DLD1 (cell line): ENCODE measurements at regions not wholly inside any gene's neighbourhood (a gene's known extent, or its start where the extent isn't known, plus 50 kb on each side); places are given as distances from the start of the nearest gene placed in this dataset.

Experiments
- in situ Hi-C: cut with HindIII; loops from 2 replicates; pipeline ENCODE4 v1.10.0; 2017; ENCODE audit warnings: low sequenced_read_pairs

DNA sequence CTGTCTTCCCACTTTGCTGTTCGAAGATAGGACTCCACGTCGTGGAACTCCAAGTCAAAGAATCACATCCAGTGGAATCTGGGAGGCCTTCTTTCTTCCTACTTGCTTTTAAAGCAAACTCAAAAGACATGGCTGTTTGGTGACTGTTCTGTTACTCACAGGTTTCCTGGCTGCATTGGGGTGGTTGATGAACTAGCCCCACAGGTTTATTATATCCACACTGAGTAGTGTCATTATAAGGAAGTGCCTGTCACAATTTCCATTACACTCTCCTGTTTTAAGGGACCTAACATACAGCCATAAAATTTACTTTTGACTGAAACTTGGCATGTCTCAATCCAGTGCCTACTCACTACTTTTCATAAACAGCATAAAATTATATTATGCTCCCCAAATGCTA, 287.3 kb upstream of the SP4 start:
- in situ Hi-C loops = no loop called here

DNA sequence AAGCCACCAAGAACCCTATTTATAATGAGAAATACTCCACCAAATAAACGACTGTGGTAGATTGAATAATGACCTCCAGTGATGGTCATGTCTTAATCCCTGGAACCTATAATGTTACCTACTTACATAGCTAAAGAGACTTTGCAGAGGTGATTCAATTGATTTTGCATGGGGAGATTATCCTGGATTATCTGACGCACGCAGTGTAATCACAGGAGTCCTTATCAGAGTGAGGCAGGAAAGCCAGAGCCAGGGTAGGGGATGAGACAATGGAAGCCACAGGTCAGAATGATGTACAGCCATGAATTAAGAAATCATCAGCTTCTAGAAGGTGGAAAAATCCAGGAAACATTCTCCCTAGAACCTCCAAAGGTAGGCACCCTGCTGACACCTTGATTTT, 286.4 kb upstream of the SP4 start:
- in situ Hi-C loops = no loop called here

DNA sequence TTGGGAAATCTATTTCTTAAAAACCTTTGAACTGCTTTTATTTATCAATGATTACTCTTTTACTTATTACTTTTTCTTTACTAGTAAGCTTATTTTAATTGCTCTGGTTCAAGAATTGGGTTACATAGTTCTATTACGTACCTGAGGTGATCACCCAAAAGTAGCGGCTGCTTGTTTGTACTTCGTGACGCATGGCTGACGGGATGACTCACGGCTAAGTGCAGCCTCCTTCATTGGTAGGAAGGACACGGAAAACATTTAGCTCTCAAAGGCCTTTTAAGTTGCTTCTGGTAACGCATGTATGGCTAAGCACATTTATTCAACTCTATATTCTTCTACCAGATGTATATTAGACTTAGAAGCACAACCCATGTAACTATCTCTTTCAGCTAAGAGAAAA, 285.8 kb upstream of the SP4 start:
- in situ Hi-C loops = no loop called here

DNA sequence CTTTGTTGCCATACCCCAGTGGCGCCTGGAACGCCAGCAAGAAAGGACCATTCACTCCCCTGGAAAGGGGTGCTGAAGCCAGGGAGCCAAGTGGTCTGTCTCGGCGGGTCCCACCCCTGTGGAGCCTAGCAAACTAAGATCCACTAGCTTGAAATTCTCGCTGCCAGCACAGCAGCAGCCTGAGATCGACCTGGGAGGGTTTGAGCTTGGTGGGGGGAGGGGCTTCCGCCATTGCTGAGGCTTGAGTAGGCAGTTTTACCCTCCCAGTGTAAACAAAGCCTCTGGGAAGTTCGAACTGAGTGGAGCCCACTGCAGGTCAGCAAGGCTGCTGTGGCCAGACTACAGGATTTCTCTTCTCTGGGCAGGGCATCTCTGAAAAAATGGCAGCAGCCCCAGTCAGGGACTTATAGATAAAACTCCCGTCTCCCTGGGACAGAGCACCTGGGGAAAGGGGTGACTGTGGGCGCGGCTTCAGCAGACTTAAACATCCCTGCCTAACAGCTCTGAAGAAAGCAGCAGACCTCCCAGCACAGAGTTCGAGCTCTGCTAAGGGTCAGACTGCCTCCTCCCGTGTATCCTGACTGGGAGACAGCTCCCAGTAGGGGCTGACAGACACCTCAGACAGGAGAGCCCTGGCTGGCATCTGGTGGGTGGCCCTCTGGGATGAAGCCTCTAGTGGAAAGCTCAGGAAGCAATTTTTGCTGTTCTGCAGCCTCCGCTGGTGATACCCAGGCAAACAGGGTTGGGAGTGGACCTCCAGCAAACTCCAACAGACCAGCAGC, 281.1 kb upstream of the SP4 start:
- in situ Hi-C loops = no loop called here

DNA sequence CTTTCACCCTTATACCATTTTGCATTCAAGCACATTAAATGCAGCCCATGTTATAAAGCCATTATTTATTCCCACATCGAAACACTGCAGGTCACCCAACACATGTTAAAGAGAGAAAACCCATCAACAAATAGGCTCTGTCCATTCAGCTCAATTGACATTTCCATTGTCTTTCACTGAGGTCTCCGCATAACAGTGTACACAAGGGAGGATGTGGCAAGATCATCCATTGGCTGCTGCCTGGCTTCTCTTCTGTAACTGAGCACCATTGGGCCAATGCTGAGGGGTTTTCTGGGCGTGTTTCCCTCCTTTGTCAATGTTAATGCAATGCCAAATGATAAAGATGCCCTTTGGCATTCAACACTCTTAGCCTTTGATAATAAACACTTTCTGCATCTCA, 278.1 kb upstream of the SP4 start:
- in situ Hi-C loops = no loop called here

DNA sequence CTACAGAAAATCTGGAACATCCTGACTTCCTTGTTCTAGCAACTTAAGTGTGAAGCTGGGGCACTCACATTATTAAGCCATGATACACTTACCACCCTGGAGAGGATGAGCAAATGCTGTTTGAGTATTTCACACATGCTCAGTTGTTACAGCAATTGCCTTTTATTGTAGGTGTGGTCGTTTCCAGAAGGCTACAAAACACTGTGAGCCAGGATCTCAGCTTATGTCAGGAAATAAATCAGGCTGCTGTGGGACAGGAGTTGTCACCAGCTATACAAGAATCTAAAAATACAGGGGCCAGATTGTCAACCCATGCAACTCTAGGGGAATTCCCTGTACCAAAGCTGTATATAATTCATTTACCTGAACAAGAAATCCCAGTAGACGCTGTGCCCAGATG, 273.3 kb upstream of the SP4 start:
- in situ Hi-C loops = no loop called here

DNA sequence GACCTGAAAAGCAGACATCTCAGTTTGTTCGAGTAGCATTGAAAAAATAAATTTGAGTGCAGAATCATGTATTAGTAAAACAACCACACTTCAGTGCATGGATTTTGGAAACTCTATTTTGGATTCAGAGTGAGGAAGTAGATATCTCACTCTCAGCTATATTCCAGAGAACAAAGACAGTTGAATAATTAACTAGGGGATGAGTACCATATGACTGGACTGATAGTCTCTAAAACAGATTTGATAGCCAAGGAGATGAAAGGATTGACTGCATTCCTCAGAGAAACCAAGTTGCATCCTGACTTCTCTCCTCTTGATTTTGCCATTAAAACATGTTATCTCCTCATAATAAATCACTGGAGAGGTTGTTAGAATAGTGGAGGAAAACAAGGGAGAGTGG, 268.4 kb upstream of the SP4 start:
- in situ Hi-C loops = no loop called here

DNA sequence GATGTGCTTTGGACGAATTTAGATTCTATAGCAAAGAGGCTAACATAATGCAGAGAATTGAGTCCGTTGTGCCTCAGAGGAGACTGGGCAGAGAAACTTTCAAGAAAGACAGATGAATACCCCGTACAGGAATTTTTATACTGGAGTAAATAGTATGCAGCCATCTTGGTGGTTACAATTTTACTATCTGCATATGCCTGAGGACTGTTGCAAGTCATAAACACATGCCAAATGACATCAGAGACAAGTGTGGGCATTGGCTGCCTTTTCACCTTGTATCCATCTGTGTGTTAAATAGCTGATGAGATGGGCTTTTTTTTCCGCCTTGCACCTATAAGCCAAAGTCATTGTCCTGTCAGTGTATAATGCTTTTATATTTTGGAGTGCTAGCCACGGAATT, 267.5 kb upstream of the SP4 start:
- in situ Hi-C loops = no loop called here

DNA sequence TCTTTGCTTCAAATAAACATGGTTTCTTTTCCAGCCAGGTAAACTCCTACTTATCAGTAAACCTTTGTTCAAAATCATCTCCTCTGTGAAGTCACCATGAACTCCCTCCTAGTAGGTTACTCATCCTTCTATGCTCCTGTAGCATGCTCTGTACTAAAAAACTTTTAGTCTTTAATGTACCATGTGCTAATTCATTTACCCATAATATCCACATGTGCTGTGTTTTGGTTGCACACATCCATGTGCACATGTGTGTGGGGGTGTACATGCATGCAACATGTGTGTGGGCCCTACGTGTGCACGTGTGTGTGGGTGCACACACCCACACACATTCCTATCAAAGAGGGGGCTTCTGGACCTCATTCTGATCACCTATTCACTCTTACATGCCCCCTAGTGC, 259.9 kb upstream of the SP4 start:
- in situ Hi-C loops = no loop called here

DNA sequence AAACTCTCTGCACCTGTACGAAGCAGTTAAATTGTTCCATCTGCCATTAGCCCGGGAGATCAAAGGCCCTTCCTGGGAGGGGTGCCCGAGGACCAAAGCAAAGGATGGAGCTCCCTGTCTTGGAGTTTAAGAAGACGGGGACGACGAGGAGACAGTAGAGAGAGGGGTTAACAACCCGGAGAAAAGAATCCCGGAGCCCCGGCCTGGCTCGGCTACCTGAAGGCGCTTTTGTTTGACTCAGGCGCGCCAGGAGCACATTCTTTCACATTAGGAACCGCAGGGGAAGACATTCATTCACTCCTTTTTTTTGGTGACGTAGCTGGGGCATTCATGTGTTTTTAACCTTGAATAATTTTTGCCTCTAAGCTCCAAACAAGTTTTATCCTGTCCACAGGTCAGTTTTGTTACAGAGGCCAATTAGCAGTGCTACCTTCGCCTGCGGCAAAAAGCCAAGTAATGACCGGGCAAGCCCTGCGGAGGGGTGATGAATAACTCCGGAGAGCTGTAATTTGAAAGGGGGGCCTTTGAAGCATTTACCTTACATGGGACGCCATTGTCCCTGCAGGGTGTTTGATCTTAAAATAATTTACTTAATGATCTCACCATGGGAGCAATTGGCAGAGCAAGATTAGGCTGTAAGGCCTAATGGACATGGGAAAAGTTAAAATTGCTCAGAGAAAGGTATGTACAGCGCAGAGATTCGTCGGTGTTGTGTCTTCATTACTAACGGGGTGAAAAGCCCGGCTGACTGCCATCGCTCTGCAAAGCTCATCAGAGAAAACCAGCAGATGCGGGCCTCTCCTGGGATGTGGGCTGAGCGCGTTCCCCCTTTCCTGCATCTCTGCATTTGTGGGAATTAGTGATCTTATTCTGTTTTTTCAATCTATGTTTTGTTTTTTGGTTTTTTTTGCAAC, 258.0 kb upstream of the SP4 start:
- in situ Hi-C loops = no loop called here

DNA sequence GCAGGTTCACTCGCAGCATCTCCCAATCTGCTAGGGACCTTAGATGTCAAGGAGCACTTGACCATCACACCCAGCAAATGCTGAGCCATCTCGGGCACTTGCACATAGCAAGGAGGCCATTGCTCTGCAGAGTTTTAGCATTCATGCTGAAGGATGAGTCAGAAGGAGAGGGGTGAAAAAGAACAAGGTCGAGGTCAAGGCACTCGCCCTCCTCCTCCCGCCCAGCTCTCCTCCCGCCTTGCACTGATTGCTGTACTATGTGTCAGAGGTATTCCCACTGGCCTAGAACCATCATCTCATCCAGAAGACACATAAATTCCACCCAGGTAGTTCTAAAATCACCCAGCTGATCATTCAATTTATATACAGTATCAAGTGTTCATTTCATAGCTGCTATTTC, 255.1 kb upstream of the SP4 start:
- in situ Hi-C loops = no loop called here

DNA sequence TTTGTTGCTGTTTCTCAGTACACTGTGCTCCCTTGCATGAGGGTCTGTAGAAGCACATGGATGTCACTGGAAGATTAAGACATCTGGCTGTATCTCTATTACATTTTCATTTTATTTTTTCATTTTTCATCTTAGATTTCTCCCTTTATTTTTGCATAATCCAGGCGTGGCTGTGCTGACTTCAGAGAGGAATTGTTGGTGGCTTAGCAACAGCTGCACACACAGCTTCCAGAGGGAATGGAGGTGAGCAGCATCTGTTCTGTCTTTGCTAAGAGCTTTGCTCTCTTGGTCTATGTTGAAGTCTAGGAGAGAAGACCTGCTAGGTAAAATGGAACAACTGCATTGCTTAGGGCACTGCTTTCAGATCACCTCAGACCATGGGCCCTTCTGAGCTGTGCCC, 254.4 kb upstream of the SP4 start:
- in situ Hi-C loops = no loop called here

DNA sequence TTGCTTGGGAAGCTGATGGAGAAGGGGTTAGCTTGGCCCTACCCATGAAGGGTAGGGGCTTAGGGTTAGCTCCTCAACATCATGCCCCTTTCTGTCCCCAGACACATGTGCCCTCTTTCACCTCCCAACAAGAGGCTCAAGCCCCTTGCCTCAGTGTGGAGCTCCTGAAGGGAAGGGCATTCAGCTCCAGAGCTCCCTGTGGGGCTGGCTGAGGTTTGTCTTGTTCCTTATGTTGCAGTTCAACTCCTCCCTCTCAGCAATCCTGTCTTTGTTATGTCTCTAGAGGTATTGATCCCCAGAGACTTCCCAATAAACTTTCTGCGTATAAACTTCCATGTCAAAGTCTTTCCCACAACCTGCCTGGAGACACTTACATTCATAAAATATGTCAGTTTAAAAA, 252.2 kb upstream of the SP4 start:
- in situ Hi-C loops = no loop called here

DNA sequence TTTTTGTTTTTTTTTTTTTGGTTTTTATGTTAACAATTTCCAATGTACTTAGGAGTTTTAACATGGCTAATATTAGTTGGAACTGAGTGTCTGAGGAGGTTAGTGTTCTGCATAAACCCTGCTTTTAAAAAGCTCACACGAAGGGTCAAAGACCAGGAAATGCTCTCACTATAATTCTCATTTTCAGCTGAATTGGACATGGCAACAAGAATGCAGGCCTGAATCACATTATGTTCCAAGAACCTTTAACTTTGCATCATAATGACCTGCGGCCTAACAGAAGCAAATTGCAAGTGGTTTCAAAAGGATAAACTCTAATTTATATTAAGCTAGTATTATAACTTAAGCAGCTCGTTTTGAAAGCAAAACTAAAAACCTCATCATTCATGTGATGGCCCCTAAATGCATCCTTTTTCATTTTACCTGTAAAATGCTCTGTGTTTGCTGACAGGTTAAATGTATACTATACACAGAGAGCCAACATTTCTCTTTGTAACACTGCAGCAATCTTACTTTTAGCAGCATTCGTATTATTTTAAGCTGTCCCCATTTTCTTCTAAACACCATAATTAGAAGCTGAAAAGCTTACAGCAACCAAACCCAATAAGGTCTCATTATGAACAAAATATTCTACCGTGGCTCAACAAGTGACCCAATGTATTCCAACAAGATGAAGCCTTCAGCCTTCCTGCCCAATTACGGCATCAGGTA, 242.8 kb upstream of the SP4 start:
- in situ Hi-C loops = no loop called here

DNA sequence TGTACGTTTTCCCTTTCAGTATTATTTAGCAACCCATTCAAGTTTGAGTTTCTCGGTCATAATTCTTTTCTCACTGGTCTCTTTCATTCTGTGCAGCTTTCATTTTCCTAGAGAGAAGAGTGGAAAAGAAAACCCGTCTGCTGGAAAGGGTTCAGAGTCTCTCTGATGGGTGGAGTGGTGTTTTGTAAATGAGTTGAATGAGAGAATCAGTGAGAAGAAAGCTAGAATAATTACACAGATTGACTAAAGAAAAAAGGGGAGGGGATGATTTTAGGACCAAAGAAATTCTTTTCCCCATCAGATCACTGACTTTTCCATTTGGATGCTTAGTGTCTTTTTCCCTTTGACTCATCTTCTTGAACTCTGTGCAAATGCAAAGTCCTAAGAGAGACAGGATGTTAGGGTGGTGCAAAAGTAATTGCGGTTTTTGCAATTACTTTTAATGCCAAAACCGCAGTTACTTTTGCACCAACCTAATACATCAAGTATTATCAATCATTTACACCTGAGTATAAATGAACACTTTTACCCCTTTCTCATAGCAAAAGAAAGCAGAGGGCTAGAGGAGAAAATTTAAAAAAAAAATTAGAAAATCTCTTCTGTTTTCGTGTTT, 242.1 kb upstream of the SP4 start:
- in situ Hi-C loops = no loop called here

DNA sequence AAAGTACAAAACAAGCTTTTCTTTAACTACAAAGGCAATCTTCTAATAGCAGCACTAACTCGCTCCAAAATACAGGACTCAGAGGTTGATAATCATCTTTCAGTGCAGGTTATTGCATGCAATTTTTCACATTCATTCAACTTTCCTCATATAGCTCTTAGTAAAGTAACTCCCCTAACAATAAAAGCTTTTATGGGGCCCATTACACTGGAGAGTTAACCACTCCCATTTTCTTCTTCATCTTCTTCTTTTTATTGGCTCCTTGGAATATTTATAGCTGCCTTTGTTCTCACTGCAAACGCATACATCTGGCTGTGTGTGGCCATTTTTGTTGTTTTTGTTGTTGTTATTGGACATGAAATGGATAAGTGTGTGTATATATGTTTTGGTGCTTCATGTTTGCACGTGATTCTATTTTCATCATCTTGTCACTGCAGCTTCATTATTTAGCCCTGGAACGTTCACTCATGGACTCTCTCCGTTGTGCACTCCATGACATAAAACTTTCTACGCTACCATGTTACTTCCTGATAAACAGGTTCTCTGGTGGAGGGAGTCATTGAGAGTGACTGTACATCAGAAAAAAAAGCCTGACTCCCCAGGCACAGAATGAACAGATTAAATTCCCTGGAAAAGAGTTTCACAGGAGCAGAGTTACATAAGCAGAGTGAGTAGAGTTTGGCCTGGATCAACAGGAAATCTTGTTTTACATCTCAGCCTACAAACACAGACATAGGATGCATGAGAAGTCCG, 236.4 kb upstream of the SP4 start:
- in situ Hi-C loops = no loop called here

DNA sequence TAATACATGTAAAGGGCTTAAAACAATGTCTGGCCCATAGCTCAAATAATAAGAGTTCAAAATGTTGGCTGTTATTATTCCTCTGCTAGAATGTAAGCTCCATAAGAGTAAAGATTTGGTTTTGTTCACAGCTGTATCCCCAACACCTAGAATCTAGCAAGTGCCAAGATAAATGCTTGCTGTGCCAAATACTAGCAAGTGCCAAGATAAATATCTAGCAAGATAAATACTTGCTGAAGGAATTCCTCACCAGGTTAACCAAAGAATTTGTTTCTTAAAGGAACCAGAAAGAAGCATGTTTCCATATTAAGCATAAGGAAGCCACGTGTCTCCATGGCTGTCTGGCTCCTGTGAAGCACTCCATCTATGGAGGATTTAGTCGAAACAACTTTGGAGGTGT, 235.2 kb upstream of the SP4 start:
- in situ Hi-C loops = no loop called here

DNA sequence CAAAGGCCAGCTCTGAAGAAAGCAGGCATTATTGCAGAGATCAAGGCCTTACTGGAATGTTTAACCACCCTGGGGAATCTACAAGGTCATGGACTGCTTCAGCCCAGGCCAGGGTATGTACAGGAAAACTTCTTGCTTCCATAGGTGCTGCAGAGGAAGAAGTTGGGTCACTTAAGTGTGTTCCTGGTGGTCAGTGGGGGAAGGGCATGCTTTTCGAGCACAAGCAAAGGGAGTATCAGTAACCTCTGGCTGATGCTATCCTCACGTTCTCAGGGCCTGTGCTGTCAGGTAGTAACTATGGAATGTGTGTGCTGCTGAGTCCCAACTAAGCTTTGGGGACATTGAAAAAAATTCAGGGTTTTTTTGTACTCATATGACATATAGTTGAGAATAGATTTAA, 234.0 kb upstream of the SP4 start:
- in situ Hi-C loops = no loop called here

DNA sequence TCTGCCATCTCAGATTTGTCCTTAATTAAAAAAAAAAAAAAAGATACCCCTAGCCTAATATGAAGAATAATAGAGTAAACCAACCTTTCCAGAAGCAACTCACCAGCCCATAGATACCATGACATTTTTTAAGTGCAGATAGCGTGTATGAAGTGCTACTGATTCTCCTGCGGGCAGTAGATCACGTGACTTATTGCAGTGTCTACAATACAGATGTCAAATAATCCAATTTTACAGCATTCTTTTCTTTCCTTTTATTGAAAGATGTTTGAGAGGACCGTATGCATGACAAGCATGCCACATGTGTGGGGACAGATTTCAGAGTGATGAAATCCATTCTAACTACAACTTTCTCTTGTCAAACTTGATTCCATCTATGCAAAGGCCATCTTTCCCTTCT, 232.9 kb upstream of the SP4 start:
- in situ Hi-C loops = no loop called here

DNA sequence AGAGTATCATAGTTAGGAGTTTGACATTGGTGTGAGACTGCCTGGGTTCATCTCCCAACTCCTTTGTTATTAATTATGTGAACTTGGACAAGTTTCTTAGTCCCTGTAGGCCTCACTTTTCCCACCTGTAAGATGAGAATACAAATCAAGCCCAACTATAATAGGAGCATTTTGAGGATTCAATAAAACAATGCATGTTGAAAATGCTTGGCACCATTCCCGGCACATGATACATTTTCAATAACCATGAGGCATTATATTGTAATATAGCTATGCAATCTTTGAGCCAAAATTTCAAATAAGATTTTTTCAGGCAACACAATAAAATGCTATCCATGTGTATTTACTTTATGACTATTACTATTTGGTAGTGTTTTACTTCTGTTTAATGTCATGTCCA, 229.0 kb upstream of the SP4 start:
- in situ Hi-C loops = no loop called here

DNA sequence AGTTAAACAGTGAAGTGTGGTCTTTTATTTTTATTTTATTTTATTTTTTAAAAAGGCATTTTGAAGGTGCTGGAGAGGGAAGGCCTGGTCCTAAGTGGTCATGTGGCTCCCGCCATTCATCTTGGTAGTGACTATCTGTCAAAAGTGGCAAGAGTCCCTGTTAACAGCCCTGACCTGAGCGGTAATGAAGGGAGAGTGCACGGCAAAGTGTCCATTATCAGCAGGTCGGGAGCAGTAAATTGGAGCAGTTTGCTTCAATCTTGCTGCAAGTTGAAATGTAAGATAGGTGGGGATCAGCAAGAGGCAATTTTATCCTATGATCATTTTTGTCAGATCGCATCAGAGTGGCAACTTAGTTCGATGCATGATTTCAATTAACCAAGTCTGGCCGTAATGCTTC, 227.4 kb upstream of the SP4 start:
- in situ Hi-C loops = no loop called here
